RWPE2 (cell line): ENCODE measurements at regions not wholly inside any gene's neighbourhood (a gene's known extent, or its start where the extent isn't known, plus 50 kb on each side); places are given as distances from the start of the nearest gene placed in this dataset.

Source experiments
- ATAC-seq: fragments of 200-7000 bp; cut with Tn5 transposase; 3 replicates; pipeline ENCODE4 v1.9.1; 2021; ENCODE audit warnings: low read depth
- DNase-seq: peaks from one replicate; pipeline ENCODE4 v3.0.0-alpha.2; 2020; ENCODE audit warnings: low spot score
- H3K27ac ChIP-seq: fragments of 450-650 bp; 2 replicates; pipeline ENCODE4 v1.5.1; 2017; ENCODE audit warnings: mild to moderate bottlenecking; ENCODE audit not compliant: poor library complexity, severe bottlenecking
- H3K27me3 ChIP-seq: fragments of 250-450 bp; sonication (Bioruptor Pico); 2 replicates; pipeline ENCODE4 v1.5.1; 2021; ENCODE audit warnings: mild to moderate bottlenecking, moderate library complexity; ENCODE audit not compliant: insufficient read depth, poor library complexity, severe bottlenecking
- H3K36me3 ChIP-seq: fragments of 250-450 bp; sonication (Bioruptor Pico); 2 replicates; pipeline ENCODE4 v1.5.1; 2020; ENCODE audit warnings: low read depth, mild to moderate bottlenecking, moderate library complexity
- H3K4me1 ChIP-seq: fragments of 250-450 bp; sonication (Bioruptor Pico); 2 replicates; pipeline ENCODE4 v1.5.1; 2021; ENCODE audit warnings: mild to moderate bottlenecking, moderate library complexity; ENCODE audit not compliant: insufficient read depth, poor library complexity, severe bottlenecking
- H3K4me3 ChIP-seq: fragments of 250-450 bp; sonication (Bioruptor Pico); 2 replicates; pipeline ENCODE4 v1.5.1; 2021; ENCODE audit warnings: mild to moderate bottlenecking, moderate library complexity; ENCODE audit not compliant: severe bottlenecking
- H3K9me3 ChIP-seq: fragments of 250-450 bp; sonication (Bioruptor Pico); 2 replicates; pipeline ENCODE4 v1.5.1; 2021; ENCODE audit warnings: mild to moderate bottlenecking, moderate library complexity; ENCODE audit not compliant: severe bottlenecking
- TF ChIP-seq, protein P1 (sequence below): fragments of 450-650 bp; IDR thresholded peaks from one replicate; pipeline ENCODE4 v1.5.1; 2017; ENCODE audit warnings: mild to moderate bottlenecking, moderate library complexity; ENCODE audit not compliant: poor library complexity, severe bottlenecking

GRCh38 chr3:22485954-22486353 lies 717.2 kb upstream of the UBE2E2 start:
- Histone ChIP-seq H3K36me3 (no peaks in the 10 kb centered on the region), H3K9me3 (no peaks in the 10 kb centered on the region)

GRCh38 chr3:22490747-22491146 lies 712.4 kb upstream of the UBE2E2 start:
- Histone ChIP-seq H3K27ac (no peak overlapping the region), H3K4me1 (no peaks in the 10 kb centered on the region), H3K36me3 (no peaks in the 10 kb centered on the region), H3K27me3 (no peaks in the 10 kb centered on the region), H3K9me3 (no peaks in the 10 kb centered on the region), H3K4me3 (no peak overlapping the region)
- DNase-seq = no peak
- ATAC-seq = no peak
- TF ChIP-seq, protein P1, sequence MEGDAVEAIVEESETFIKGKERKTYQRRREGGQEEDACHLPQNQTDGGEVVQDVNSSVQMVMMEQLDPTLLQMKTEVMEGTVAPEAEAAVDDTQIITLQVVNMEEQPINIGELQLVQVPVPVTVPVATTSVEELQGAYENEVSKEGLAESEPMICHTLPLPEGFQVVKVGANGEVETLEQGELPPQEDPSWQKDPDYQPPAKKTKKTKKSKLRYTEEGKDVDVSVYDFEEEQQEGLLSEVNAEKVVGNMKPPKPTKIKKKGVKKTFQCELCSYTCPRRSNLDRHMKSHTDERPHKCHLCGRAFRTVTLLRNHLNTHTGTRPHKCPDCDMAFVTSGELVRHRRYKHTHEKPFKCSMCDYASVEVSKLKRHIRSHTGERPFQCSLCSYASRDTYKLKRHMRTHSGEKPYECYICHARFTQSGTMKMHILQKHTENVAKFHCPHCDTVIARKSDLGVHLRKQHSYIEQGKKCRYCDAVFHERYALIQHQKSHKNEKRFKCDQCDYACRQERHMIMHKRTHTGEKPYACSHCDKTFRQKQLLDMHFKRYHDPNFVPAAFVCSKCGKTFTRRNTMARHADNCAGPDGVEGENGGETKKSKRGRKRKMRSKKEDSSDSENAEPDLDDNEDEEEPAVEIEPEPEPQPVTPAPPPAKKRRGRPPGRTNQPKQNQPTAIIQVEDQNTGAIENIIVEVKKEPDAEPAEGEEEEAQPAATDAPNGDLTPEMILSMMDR = no peak

More at GRCh38 chr3:22485954-22486353, 717.2 kb upstream of the UBE2E2 start:
- Histone ChIP-seq H3K4me1 (no peaks in the 10 kb centered on the region), H3K4me3 (no peak overlapping the region), H3K27me3 (no peaks in the 10 kb centered on the region), H3K27ac (no peak overlapping the region)
- ATAC-seq (no peak), DNase-seq (no peak)
- TF ChIP-seq, protein P1 = no peak

DNA sequence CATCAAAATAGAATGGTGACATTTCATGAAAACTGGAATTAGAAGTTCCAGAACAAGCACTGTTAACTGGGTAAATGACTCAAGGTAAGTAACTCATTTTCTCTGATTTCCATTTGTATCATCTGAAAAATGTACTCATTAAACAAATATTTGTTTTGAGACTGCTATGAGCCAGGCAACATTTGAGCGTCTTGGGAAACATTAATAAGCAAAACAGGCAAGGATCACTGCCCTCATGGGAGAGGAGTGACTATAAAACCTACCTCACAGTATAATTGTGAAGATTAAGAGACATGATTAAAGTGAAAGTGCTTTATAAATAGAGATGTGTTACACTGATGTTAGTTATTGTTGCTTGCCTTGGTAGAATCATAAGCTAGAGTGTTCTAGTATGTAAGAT lies 711.8 kb upstream of the UBE2E2 start:
- DNase-seq = no peak
- Histone ChIP-seq H3K4me1 (no peaks in the 10 kb centered on the region), H3K4me3 (no peak overlapping the region), H3K36me3 (no peaks in the 10 kb centered on the region), H3K27me3 (no peaks in the 10 kb centered on the region), H3K27ac (no peak overlapping the region), H3K9me3 (no peaks in the 10 kb centered on the region)
- ATAC-seq = no peak
- TF ChIP-seq, protein P1 = no peak

- TF ChIP-seq, protein P1 = no peak
- H3K27me3 ChIP-seq = no peaks in the 10 kb centered on the region
- H3K27ac ChIP-seq = no peak overlapping the region
- no peaks in the 10 kb centered on the region for H3K4me1 ChIP-seq
- DNase-seq = no peak
- ATAC-seq = no peak
- no peak overlapping the region for H3K4me3 ChIP-seq
- no peaks in the 10 kb centered on the region for H3K36me3 ChIP-seq
- H3K9me3 ChIP-seq = no peaks in the 10 kb centered on the region
Measured at GRCh38 chr3:22492342-22492741, 710.8 kb upstream of the UBE2E2 start.

- no peak overlapping the region for H3K4me3 ChIP-seq
- H3K4me1 ChIP-seq = no peaks in the 10 kb centered on the region
- TF ChIP-seq, protein P1 = no peak
- H3K27me3 ChIP-seq = no peaks in the 10 kb centered on the region
- H3K36me3 ChIP-seq = no peaks in the 10 kb centered on the region
- H3K9me3 ChIP-seq = no peaks in the 10 kb centered on the region
- ATAC-seq (no peak), DNase-seq (no peak)
- no peak overlapping the region for H3K27ac ChIP-seq
Measured at GRCh38 chr3:22495241-22495640, 707.9 kb upstream of the UBE2E2 start.
